Body of pancreas (tissue), 4 donors: ENCODE measurements at regions not wholly inside any gene's neighbourhood (a gene's known extent, or its start where the extent isn't known, plus 50 kb on each side); places are given as distances from the start of the nearest gene placed in this dataset.

ENCODE experiments used
- ATAC-seq: fragments of 150-250 bp; one replicate; pipeline ENCODE4 v1.9.1; 2016
- DNase-seq, 4 donors: peaks; one replicate each; pipeline ENCODE4 v3.0.0-alpha.2; 2019
- H3K27ac ChIP-seq, 4 donors: fragments of 200-600 bp; sonication (generic); 1 replicate in 3 of 4; 2 replicates in 1 of 4; pipeline versions ENCODE4 v1.5.1 to v1.6.1; 2016 to 2019; ENCODE audit warnings: mild to moderate bottlenecking in 1 of 4, mixed read lengths in 1 of 4, moderate library complexity in 1 of 4
- H3K27me3 ChIP-seq, 2 donors: fragments of 200-600 bp; sonication (generic); one replicate each; pipeline ENCODE4 v1.6.0; 2016; ENCODE audit warnings: mild to moderate bottlenecking in 1 of 2
- H3K36me3 ChIP-seq, 2 donors: fragments of 200-600 bp; sonication (generic); replicated peaks in 1 of 2; 2 replicates each; pipeline ENCODE4 v1.5.1; 2016; ENCODE audit warnings: low read depth in 2 of 2; ENCODE audit not compliant: insufficient read depth in 1 of 2
- H3K4me1 ChIP-seq: fragments of 200-600 bp; sonication (generic); one replicate; pipeline ENCODE4 v1.6.0; 2016
- H3K4me3 ChIP-seq, 2 donors: fragments of 200-600 bp; sonication (generic); 1 replicate in 1 of 2; 2 replicates in 1 of 2; pipeline ENCODE4 v1.5.1; 2016 to 2019
- H3K9me3 ChIP-seq, 3 donors: fragments of 200-600 bp; sonication (generic); 1 replicate in 2 of 3; 2 replicates in 1 of 3; pipeline ENCODE4 v1.5.1; 2016
- CTCF ChIP-seq, 7 experiments: fragments of 450-650 bp in 4 of 7; fragments of 200-600 bp in 3 of 7; sonication (generic) in 3 of 7; IDR thresholded peaks; one replicate each; pipeline ENCODE4 v1.5.1; 2016 to 2019; ENCODE audit warnings: antibody characterized with exemption in 7 of 7
- POLR2A ChIP-seq, 3 donors: fragments of 450-650 bp; IDR thresholded peaks; one replicate each; pipeline ENCODE4 v1.6.1; 2016; ENCODE audit warnings: antibody characterized with exemption in 3 of 3, mild to moderate bottlenecking in 2 of 3
- WGBS, 2 donors: methylation state at CpG; one replicate each; pipeline ENCODE4 v1.1.5; 2017; 5-methylcytosine and 5-hydroxymethylcytosine counted together
- intact Hi-C: fragments of 100-400 bp; cut with DNase I; formaldehyde crosslinking; loops from one replicate; pipeline ENCODE4 v1.15.1; 2023

- H3K4me3 ChIP-seq: no peak overlapping the region
- 59 to 67% methylated on average over 5 to 7 of the region's 7 CpGs for WGBS, 2 donors
- H3K27me3 ChIP-seq: peaks cover 0 to 12% of the 10 kb centered on the region in 2 donors
- DNase-seq (no peak), ATAC-seq (no peak)
- H3K9me3 ChIP-seq: no peaks in the 10 kb centered on the region
- TF ChIP-seq CTCF (IDR thresholded peaks at IDR 0.05): no peak
- TF ChIP-seq POLR2A (IDR thresholded peaks at IDR 0.05): no peak
- intact Hi-C loops: no loop called here
- no peaks in the 10 kb centered on the region for H3K4me1 ChIP-seq
- no peaks in the 10 kb centered on the region for H3K36me3 ChIP-seq
- no peak overlapping the region for H3K27ac ChIP-seq
These were observed 55.6 kb upstream of the LBX1 start for GRCh38 chr10:101284744-101285463.

GRCh38 chr10:101285519-101286070 lies 56.3 kb upstream of the LBX1 start:
- DNase-seq (no peak), ATAC-seq (no peak)
- TF ChIP-seq CTCF (IDR thresholded peaks at IDR 0.05) (no peak), POLR2A (IDR thresholded peaks at IDR 0.05) (no peak)
- Histone ChIP-seq H3K4me3 (no peak overlapping the region), H3K4me1 (no peaks in the 10 kb centered on the region), H3K9me3 (no peaks in the 10 kb centered on the region), H3K27ac (no peak overlapping the region), H3K27me3 (peaks cover 0 to 12% of the 10 kb centered on the region in 2 donors), H3K36me3 (no peaks in the 10 kb centered on the region)
- intact Hi-C loops: no loop called here
- 19 to 26% methylated on average over 14 of the region's 15 CpGs for WGBS, 2 donors

- intact Hi-C loops: no loop called here
- Histone ChIP-seq H3K4me3 (no peak overlapping the region), H3K9me3 (no peaks in the 10 kb centered on the region), H3K36me3 (no peaks in the 10 kb centered on the region), H3K4me1 (peaks cover 5% of the 10 kb centered on the region), H3K27ac (no peak overlapping the region), H3K27me3 (peaks cover 0 to 12% of the 10 kb centered on the region in 2 donors)
- ATAC-seq (no peak), DNase-seq (no peak)
- WGBS, 2 donors: 70 to 71% methylated on average over 11 to 12 of the region's 12 CpGs
- no peak for TF ChIP-seq CTCF (IDR thresholded peaks at IDR 0.05)
- no peak for TF ChIP-seq POLR2A (IDR thresholded peaks at IDR 0.05)
These were observed 57.2 kb upstream of the LBX1 start for GRCh38 chr10:101286248-101287046.

DNA sequence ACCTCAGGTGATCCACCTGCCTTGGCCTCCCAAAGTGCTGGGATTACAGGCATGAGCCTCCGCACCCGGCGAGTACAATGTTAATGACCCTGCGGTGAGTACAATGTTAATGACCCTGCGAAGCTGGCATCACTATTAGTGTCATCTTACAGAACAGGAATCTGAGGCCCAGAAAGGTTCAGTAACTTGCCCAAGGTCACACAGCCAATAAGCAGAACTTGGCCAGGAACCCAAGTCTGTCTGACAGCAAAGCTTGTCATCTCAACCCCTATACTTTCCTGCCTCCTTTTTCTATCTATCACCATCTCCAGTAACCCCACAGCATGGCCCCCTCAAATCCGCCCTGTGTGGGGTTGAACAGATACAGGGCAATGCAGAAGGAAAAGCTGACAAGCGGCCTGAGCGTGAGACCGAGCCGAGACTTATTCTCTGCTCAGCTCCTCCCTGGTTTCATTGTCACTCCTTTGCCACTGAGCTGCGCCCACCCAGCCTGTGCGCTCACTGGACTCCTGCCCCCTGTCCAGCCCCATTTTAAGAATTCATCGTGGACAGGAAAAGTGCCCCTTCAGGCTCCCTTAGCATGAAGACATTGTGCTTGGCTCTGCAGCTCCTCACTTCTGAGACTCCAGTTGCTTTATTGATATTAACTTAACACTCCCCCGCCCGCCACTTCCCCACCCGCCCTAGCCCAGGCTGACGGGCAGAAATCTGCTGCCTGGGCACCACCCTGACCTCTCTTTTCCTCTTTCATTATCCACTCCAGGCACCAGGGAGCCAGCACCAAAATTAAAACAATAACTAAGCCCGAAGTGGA lies 58.1 kb upstream of the LBX1 start:
- ATAC-seq: no peak
- DNase-seq: no peak
- Histone ChIP-seq H3K27ac (no peak overlapping the region), H3K9me3 (no peaks in the 10 kb centered on the region), H3K4me1 (peaks cover 14% of the 10 kb centered on the region), H3K27me3 (peaks cover 0 to 12% of the 10 kb centered on the region in 2 donors), H3K36me3 (no peaks in the 10 kb centered on the region), H3K4me3 (no peak overlapping the region)
- no peak for TF ChIP-seq CTCF (IDR thresholded peaks at IDR 0.05)
- TF ChIP-seq POLR2A (IDR thresholded peaks at IDR 0.05): no peak
- intact Hi-C loops: no loop called here
- WGBS, 2 donors: 35 to 36% methylated on average over 13 to 18 of the region's 18 CpGs
